Smooth muscle cell (in vitro differentiated cells): ENCODE measurements at regions not wholly inside any gene's neighbourhood (a gene's known extent, or its start where the extent isn't known, plus 50 kb on each side); places are given as distances from the start of the nearest gene placed in this dataset.

Experiments
- DNase-seq: peaks from one replicate; lab custom pipeline; 2025; ENCODE audit not compliant: unreplicated experiment; lab: John Stamatoyannopoulos, UW
- H2AFZ ChIP-seq: fragments of 200-600 bp; sonication (generic); 2 replicates; pipeline ENCODE4 v1.6.0; 2016; ENCODE audit warnings: antibody characterized with exemption, low read depth, mild to moderate bottlenecking
- H3F3A ChIP-seq: fragments of 200-600 bp; sonication (generic); 2 replicates; pipeline ENCODE4 v1.6.0; 2017; ENCODE audit warnings: antibody characterized with exemption, low read depth
- H3K27ac ChIP-seq: fragments of 200-600 bp; sonication (generic); 2 replicates; pipeline ENCODE4 v1.5.1; 2016; ENCODE audit warnings: low read depth, mild to moderate bottlenecking
- H3K27me3 ChIP-seq: fragments of 200-600 bp; sonication (generic); 2 replicates; pipeline ENCODE4 v1.6.1; 2016; ENCODE audit warnings: low read depth, mild to moderate bottlenecking
- H3K36me3 ChIP-seq: fragments of 200-600 bp; sonication (generic); 2 replicates; pipeline ENCODE4 v1.5.1; 2016; ENCODE audit warnings: low read depth
- H3K4me1 ChIP-seq: fragments of 200-600 bp; sonication (generic); 2 replicates; pipeline ENCODE4 v1.5.1; 2016; ENCODE audit warnings: low read depth
- H3K4me2 ChIP-seq: fragments of 200-600 bp; sonication (generic); 2 replicates; pipeline ENCODE4 v1.6.0; 2016; ENCODE audit warnings: mild to moderate bottlenecking
- H3K4me3 ChIP-seq: fragments of 200-600 bp; sonication (generic); 2 replicates; pipeline ENCODE4 v1.5.1; 2016; ENCODE audit warnings: mild to moderate bottlenecking
- H3K79me2 ChIP-seq: fragments of 200-600 bp; sonication (generic); 2 replicates; pipeline ENCODE4 v1.6.0; 2016; ENCODE audit warnings: low read depth, mild to moderate bottlenecking
- H3K9ac ChIP-seq: fragments of 200-600 bp; sonication (generic); 2 replicates; pipeline ENCODE4 v1.6.0; 2016; ENCODE audit warnings: low read depth
- H3K9me3 ChIP-seq: fragments of 200-600 bp; sonication (generic); replicated peaks from 2 replicates; pipeline ENCODE4 v1.5.1; 2016; ENCODE audit warnings: low read depth
- H4K20me1 ChIP-seq: fragments of 200-600 bp; sonication (generic); 2 replicates; pipeline ENCODE4 v1.6.0; 2016; ENCODE audit warnings: low read depth
- WGBS: methylation state at CpG from one replicate; pipeline ENCODE4 v1.1.7; 2016; ENCODE audit warnings: low lambda C conversion rate; 5-methylcytosine and 5-hydroxymethylcytosine counted together
- TF ChIP-seq, protein P1 (sequence below): fragments of 200-600 bp; sonication (generic); IDR thresholded peaks from 2 replicates; pipeline ENCODE4 v1.5.1; 2017; ENCODE audit warnings: borderline replicate concordance, mild to moderate bottlenecking, antibody characterized with exemption; ENCODE audit not compliant: insufficient read depth, poor library complexity, severe bottlenecking

DNA sequence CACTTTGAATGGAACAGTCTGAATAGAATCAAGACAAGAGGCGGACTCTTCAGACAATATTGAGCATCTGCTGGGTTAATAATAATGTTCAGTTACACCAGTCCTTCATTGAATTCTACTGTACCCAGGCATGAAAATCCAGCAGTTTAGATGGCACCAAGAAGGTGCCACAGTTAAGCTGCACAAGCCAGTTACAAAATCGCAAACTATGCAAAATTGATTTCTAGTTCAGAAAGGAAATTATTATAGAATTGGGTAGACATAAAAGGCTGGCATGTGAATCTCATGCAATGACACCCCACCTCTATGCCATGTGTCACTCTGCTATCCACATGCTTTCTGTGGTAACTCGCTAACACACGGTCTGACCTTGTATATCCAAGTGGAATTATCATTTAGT lies 105.8 kb upstream of the VCX3A start:
- Histone ChIP-seq H3F3A (no peaks in the 10 kb centered on the region), H3K27me3 (no peaks in the 10 kb centered on the region), H3K4me1 (no peaks in the 10 kb centered on the region), H3K9ac (no peak overlapping the region), H3K9me3 (peaks cover 4% of the 10 kb centered on the region), H3K4me2 (no peak overlapping the region), H3K79me2 (no peaks in the 10 kb centered on the region), H3K27ac (no peak overlapping the region), H3K36me3 (no peaks in the 10 kb centered on the region), H4K20me1 (no peaks in the 10 kb centered on the region), H2AFZ (no peak overlapping the region), H3K4me3 (no peak overlapping the region)
- DNase-seq = no peak
- TF ChIP-seq, protein P1, sequence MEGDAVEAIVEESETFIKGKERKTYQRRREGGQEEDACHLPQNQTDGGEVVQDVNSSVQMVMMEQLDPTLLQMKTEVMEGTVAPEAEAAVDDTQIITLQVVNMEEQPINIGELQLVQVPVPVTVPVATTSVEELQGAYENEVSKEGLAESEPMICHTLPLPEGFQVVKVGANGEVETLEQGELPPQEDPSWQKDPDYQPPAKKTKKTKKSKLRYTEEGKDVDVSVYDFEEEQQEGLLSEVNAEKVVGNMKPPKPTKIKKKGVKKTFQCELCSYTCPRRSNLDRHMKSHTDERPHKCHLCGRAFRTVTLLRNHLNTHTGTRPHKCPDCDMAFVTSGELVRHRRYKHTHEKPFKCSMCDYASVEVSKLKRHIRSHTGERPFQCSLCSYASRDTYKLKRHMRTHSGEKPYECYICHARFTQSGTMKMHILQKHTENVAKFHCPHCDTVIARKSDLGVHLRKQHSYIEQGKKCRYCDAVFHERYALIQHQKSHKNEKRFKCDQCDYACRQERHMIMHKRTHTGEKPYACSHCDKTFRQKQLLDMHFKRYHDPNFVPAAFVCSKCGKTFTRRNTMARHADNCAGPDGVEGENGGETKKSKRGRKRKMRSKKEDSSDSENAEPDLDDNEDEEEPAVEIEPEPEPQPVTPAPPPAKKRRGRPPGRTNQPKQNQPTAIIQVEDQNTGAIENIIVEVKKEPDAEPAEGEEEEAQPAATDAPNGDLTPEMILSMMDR = no peak
- 89% methylated on average over 4 of the region's 4 CpGs for WGBS

DNA sequence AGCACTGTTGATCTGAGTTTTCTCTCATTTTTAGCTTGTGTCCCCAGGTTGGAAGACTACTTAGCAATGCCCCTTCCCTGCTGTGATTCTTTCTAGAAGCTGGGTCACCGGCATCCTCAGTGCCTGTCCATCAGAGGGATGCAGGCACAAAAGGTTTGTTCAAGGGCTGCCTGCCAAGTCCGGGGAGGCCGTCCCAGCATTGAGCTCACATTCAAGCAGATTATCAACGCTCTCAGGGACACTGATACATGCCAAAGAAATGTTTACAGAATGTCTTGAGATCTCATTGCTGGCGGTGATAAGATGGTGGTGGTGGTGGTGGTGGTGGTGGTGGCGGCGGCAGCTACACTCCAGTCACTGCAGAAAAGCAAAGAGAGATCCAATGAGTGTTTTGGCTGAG lies 79.6 kb upstream of the VCX3A start:
- Histone ChIP-seq H3F3A (no peaks in the 10 kb centered on the region), H3K79me2 (no peaks in the 10 kb centered on the region), H2AFZ (no peak overlapping the region), H3K27ac (no peak overlapping the region), H3K4me3 (no peak overlapping the region), H3K9me3 (no peaks in the 10 kb centered on the region), H3K27me3 (no peaks in the 10 kb centered on the region), H3K36me3 (no peaks in the 10 kb centered on the region), H4K20me1 (no peaks in the 10 kb centered on the region), H3K9ac (no peak overlapping the region), H3K4me1 (no peaks in the 10 kb centered on the region), H3K4me2 (no peak overlapping the region)
- TF ChIP-seq, protein P1 = no peak
- no peak for DNase-seq
- WGBS = 81% methylated on average over 7 of the region's 7 CpGs

- H3K9ac ChIP-seq = no peak overlapping the region
- H3K27ac ChIP-seq = peak overlapping the region; percentile 23
- WGBS = 39% methylated on average over 4 of the region's 4 CpGs
- H3K9me3 ChIP-seq = no peaks in the 10 kb centered on the region
- H3K27me3 ChIP-seq = no peaks in the 10 kb centered on the region
- no peak overlapping the region for H3K4me2 ChIP-seq
- H4K20me1 ChIP-seq = no peaks in the 10 kb centered on the region
- H3K79me2 ChIP-seq = no peaks in the 10 kb centered on the region
- no peaks in the 10 kb centered on the region for H3K4me1 ChIP-seq
- no peak for DNase-seq
- TF ChIP-seq, protein P1 = no peak
- no peaks in the 10 kb centered on the region for H3K36me3 ChIP-seq
- H3F3A ChIP-seq = no peaks in the 10 kb centered on the region
- H3K4me3 ChIP-seq = no peak overlapping the region
- no peak overlapping the region for H2AFZ ChIP-seq
These were observed 64.4 kb upstream of the VCX3A start for GRCh38 chrX:6599230-6599860.
